ENCODE measurements at regions not wholly inside any gene's neighbourhood (a gene's known extent, or its start where the extent isn't known, plus 50 kb on each side); places are given as distances from the start of the nearest gene placed in this dataset.

DNA sequence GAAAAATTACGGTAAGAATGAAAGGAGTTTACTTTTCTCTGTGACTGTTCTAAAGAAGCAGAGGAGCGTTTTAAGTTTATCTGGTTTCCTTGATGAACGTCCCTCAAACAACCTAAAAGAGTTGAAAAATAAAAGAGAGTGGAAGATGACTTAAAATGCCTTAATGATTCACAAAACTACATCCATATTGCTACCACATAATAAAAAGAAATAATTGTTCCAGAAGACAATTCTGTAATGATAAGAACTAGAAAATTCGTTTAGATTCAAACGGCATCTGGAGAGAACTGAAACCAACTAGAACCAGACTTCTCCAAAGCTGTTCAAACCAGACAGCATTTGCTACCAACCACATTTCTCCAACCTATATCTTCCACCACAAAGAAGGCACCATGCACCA is 68.1 kb downstream of the TEKT4 start:
- no peak for ATAC-seq
- H3K27ac Mint-ChIP-seq, result no peak overlapping the region
- H3K9me3 Mint-ChIP-seq, result no peaks in the 10 kb centered on the region
- H3K4me1 Mint-ChIP-seq, result no peaks in the 10 kb centered on the region
- DNase-seq, result no peak
- H3K27me3 Mint-ChIP-seq, result peaks cover 9% of the 10 kb centered on the region
- no peak overlapping the region for H3K4me3 Mint-ChIP-seq

GRCh38 chr2:94947097-94948016 is 76.1 kb downstream of the TEKT4 start:
- H3K4me1 Mint-ChIP-seq, result no peaks in the 10 kb centered on the region
- ATAC-seq (no peak), DNase-seq (no peak)
- peaks cover 6% of the 10 kb centered on the region for H3K27me3 Mint-ChIP-seq
- no peak overlapping the region for H3K27ac Mint-ChIP-seq
- H3K9me3 Mint-ChIP-seq, result no peaks in the 10 kb centered on the region
- H3K4me3 Mint-ChIP-seq, result no peak overlapping the region

DNA sequence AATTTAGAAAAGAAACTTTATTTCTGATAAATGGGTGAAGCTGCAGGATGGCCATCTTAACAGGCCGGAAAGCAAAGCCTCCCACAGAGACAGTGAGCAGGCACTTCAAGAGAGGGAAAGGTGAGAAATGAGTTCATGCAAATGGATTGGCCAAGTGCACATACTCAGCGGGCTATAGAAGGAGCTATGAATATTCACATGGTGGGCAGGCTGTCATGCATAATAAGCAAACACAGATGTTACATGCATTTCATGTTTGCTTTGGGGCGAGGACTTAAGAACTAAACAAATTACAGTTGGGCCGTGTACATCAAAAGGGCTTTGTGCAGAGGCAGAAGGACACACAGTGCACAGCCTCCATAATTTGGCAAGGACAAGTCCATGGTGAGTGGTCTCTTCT is 69.8 kb upstream of the MAL start:
- Mint-ChIP-seq H3K9me3 (no peaks in the 10 kb centered on the region), H3K4me3 (no peak overlapping the region), H3K27ac (no peak overlapping the region), H3K4me1 (no peaks in the 10 kb centered on the region), H3K27me3 (peaks cover 53% of the 10 kb centered on the region)
- ATAC-seq, result no peak
- no peak for DNase-seq

- H3K4me1 Mint-ChIP-seq, result no peaks in the 10 kb centered on the region
- DNase-seq, result peak in 1 of 2 donors; percentile 26
These were observed 68.6 kb upstream of the MAL start for GRCh38 chr2:94956797-94957391.

DNA sequence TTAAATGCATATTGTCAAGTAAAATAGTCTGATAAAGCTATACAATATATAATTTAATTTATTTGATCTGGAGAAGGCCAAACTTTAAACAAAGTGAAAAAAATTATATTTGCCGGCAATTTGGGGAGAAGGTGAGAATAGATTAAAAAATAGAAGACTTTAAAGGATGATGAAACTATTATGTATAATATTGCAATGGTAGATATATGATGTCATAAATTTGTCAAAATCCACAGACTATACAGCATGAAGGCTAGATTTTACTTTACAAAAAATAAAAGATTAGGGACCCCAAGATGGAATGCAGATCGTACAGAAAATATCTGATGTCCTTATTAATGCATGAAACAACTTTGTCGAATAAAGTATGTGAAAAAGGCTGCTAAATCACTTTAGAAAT is 67.3 kb upstream of the MAL start:
- DNase-seq, result no peak
- Mint-ChIP-seq H3K4me1 (no peaks in the 10 kb centered on the region), H3K27me3 (peaks cover 44% of the 10 kb centered on the region), H3K27ac (no peak overlapping the region), H3K9me3 (no peaks in the 10 kb centered on the region), H3K4me3 (no peak overlapping the region)
- ATAC-seq, result no peak

More at GRCh38 chr2:94956797-94957391, 68.6 kb upstream of the MAL start:
- peak; percentile 49 for ATAC-seq
- H3K27me3 Mint-ChIP-seq, result peaks cover 51% of the 10 kb centered on the region
- no peak overlapping the region for H3K27ac Mint-ChIP-seq
- H3K9me3 Mint-ChIP-seq, result no peaks in the 10 kb centered on the region
- H3K4me3 Mint-ChIP-seq, result no peak overlapping the region

DNA sequence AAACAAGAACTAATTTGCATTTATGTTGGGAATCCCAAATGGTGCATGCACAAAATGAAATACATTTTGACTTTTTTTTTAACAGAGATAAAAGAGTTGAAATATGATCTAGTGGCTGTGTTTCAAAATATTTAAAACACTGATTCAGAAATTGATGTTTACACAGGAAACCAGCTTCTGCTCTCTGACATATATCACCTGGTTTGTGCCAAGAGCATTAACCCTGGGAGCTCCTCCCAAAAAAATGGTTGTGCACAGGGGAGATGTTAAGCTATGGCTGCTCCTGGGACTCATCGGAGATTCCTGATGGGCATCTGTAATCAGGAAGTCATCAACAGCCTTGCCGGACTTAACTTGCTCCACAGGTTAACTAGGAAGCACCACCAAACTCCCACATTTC is 65.2 kb upstream of the MAL start:
- Mint-ChIP-seq H3K9me3 (no peaks in the 10 kb centered on the region), H3K4me1 (no peaks in the 10 kb centered on the region), H3K27me3 (peaks cover 48% of the 10 kb centered on the region), H3K27ac (no peak overlapping the region), H3K4me3 (no peak overlapping the region)
- ATAC-seq (no peak), DNase-seq (no peak)

DNA sequence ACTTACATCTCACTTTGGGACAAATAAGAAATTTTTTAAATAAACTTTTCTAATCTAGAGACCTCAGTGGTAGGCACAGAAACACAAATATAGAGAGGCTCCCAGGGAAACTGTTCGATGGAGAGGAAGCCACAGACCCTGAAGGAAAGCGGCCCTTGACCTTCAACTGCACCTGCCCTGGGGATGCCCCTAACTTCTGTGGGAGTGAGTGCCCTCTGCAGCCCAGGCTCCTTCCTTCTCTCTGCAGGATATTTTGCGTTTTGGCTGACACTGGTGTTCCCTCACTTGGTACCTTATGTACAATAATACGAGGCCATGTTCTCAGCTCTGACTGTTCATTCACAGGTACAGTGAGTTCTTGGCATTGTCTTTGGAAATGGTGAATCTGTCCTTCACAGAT is 64.8 kb upstream of the MAL start:
- no peak for ATAC-seq
- no peak overlapping the region for H3K4me3 Mint-ChIP-seq
- peaks cover 47% of the 10 kb centered on the region for H3K27me3 Mint-ChIP-seq
- H3K4me1 Mint-ChIP-seq, result no peaks in the 10 kb centered on the region
- no peak for DNase-seq
- no peak overlapping the region for H3K27ac Mint-ChIP-seq
- no peaks in the 10 kb centered on the region for H3K9me3 Mint-ChIP-seq

- H3K4me3 Mint-ChIP-seq, result no peak overlapping the region
- ATAC-seq, result no peak
- H3K4me1 Mint-ChIP-seq, result no peaks in the 10 kb centered on the region
- H3K27me3 Mint-ChIP-seq, result peaks cover 30% of the 10 kb centered on the region
- H3K9me3 Mint-ChIP-seq, result no peaks in the 10 kb centered on the region
- no peak for DNase-seq
- H3K27ac Mint-ChIP-seq, result no peak overlapping the region
These were observed 61.3 kb upstream of the MAL start for GRCh38 chr2:94964193-94964592.

DNA sequence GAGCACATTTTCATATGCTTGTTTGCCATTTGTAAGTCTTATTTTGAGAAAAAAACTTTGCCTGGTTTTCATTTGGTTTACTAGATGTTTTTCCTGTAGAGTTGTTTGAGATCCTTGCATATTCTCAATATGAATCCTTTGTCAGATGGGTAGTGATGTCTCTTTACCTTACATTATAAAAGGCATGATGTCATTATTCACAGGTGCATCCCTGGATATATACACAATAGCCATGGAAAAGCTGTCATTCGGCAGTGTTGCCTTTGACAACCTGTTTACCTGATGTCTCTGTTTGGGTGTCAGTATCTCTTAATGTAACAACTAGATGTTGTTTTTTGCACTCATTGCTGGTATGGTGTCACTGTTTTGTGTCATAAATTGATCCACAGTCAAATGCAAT is 58.8 kb upstream of the MAL start:
- Mint-ChIP-seq H3K27me3 (peaks cover 30% of the 10 kb centered on the region), H3K9me3 (no peaks in the 10 kb centered on the region), H3K4me3 (no peak overlapping the region), H3K27ac (no peak overlapping the region), H3K4me1 (no peaks in the 10 kb centered on the region)
- ATAC-seq (no peak), DNase-seq (no peak)

DNA sequence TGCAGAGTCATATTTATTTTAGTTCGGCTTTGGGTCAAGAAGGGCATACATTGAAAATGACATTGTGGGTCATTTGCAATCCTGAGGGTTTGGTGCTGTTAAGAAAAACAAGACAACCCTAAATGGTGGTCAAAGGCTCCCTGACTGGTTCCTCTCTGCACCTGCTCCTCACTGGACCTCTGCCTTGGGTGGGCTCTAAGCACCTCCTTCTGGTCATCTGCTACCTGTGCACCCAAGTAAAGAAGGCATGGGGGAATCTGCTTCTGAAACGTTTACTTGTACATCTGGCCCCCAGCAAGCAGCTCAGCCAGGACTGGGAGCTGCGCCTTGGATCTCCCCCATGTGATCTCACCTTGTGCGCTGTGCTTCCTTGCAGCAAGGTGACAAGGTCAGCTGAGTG is 55.2 kb upstream of the MAL start:
- no peaks in the 10 kb centered on the region for H3K9me3 Mint-ChIP-seq
- no peaks in the 10 kb centered on the region for H3K4me1 Mint-ChIP-seq
- ATAC-seq, result no peak
- DNase-seq, result no peak
- H3K27me3 Mint-ChIP-seq, result peaks cover 40% of the 10 kb centered on the region
- H3K27ac Mint-ChIP-seq, result no peak overlapping the region
- H3K4me3 Mint-ChIP-seq, result no peak overlapping the region

Data from stimulated activated naive CD8-positive, alpha-beta T cell treated with anti-CD3 and anti-CD28 coated beads, Interleukin-15, amount 100 ng/mL, for 72 hours (primary cell).